HG03457 (cell line): ENCODE measurements at regions not wholly inside any gene's neighbourhood (a gene's known extent, or its start where the extent isn't known, plus 50 kb on each side); places are given as distances from the start of the nearest gene placed in this dataset.

Experiments
- ATAC-seq: cut with Tn5 transposase; IDR thresholded peaks from one replicate; pipeline ENCODE4 v1.9.1; 2021; ENCODE audit warnings: moderate number of reproducible peaks; ENCODE audit not compliant: unreplicated experiment

GRCh38 chr3:27935492-27935891 lies 213.4 kb upstream of the EOMES start:
- ATAC-seq: no peak

- no peak for ATAC-seq
These were observed 217.4 kb upstream of the EOMES start for GRCh38 chr3:27939521-27939920.

- no peak for ATAC-seq
These were observed 217.8 kb upstream of the EOMES start for GRCh38 chr3:27939940-27940339.

- no peak for ATAC-seq
These were observed 221.0 kb upstream of the EOMES start for GRCh38 chr3:27943106-27943505.

GRCh38 chr3:27945229-27945628 lies 223.1 kb upstream of the EOMES start:
- ATAC-seq: no peak

GRCh38 chr3:27960133-27960532 lies 238.0 kb upstream of the EOMES start:
- ATAC-seq: no peak

- ATAC-seq: no peak
These were observed 241.4 kb upstream of the EOMES start for GRCh38 chr3:27963519-27963918.

- ATAC-seq: no peak
These were observed 249.5 kb upstream of the EOMES start for GRCh38 chr3:27971600-27971999.

- ATAC-seq: no peak
These were observed 254.8 kb upstream of the EOMES start for GRCh38 chr3:27976933-27977332.

- no peak for ATAC-seq
These were observed 256.3 kb upstream of the EOMES start for GRCh38 chr3:27978440-27978839.

GRCh38 chr3:27985369-27986035 lies 255.9 kb upstream of the CMC1 start:
- no peak for ATAC-seq

- ATAC-seq: no peak
These were observed 255.1 kb upstream of the CMC1 start for GRCh38 chr3:27986234-27986879.

- no peak for ATAC-seq
These were observed 251.1 kb upstream of the CMC1 start for GRCh38 chr3:27990324-27990723.

- no peak for ATAC-seq
These were observed 250.6 kb upstream of the CMC1 start for GRCh38 chr3:27990837-27991236.

- no peak for ATAC-seq
These were observed 248.4 kb upstream of the CMC1 start for GRCh38 chr3:27993051-27993450.

GRCh38 chr3:28000608-28001007 lies 240.8 kb upstream of the CMC1 start:
- no peak for ATAC-seq

GRCh38 chr3:28008235-28008634 lies 233.2 kb upstream of the CMC1 start:
- ATAC-seq: no peak

- no peak for ATAC-seq
These were observed 228.6 kb upstream of the CMC1 start for GRCh38 chr3:28012830-28013229.

- no peak for ATAC-seq
These were observed 227.4 kb upstream of the CMC1 start for GRCh38 chr3:28013864-28014473.

- no peak for ATAC-seq
These were observed 222.3 kb upstream of the CMC1 start for GRCh38 chr3:28018925-28019718.

- ATAC-seq: no peak
These were observed 221.7 kb upstream of the CMC1 start for GRCh38 chr3:28019740-28020139.

GRCh38 chr3:28022916-28023315 lies 218.5 kb upstream of the CMC1 start:
- ATAC-seq: no peak
